ENCODE measurements at regions not wholly inside any gene's neighbourhood (a gene's known extent, or its start where the extent isn't known, plus 50 kb on each side); places are given as distances from the start of the nearest gene placed in this dataset.

DNA sequence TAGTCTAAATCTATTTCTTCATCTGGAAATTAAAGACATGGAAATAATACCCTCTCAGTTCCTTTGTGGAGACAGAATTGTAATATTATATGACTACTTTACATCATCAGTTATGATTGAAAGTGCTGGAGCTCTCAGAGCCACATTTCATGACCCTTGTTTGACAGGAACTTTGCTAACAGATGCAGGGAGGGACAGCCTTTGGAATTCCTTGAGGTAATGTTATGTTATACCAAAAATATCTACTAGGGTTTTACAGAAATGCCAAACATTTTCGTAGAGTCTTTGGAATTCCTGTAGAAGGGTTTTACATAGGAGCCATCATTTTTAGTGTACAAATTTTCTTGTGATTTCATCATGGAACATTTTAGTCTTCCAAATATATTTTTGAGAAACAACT lies 57.4 kb upstream of the ADAMTS5 start (continued):
- TF ChIP-seq ZNF331 (CRISPR knock-in tag; IDR thresholded peaks at IDR 0.05; ENCODE audit: low read depth) (no peak), CREB1 (CRISPR knock-in tag; IDR thresholded peaks at IDR 0.05; ENCODE audit: low read depth) (no peak), EZH2phosphoT487 (IDR thresholded peaks at IDR 0.05; ENCODE audit: unreplicated experiment) (no peak), NANOG (IDR thresholded peaks at IDR 0.05; ENCODE audit: borderline replicate concordance) (no peak), EZH2 (IDR thresholded peaks at IDR 0.05; ENCODE audit: low read depth, unreplicated experiment) (no peak)
- TF ChIP-seq, protein P1, sequence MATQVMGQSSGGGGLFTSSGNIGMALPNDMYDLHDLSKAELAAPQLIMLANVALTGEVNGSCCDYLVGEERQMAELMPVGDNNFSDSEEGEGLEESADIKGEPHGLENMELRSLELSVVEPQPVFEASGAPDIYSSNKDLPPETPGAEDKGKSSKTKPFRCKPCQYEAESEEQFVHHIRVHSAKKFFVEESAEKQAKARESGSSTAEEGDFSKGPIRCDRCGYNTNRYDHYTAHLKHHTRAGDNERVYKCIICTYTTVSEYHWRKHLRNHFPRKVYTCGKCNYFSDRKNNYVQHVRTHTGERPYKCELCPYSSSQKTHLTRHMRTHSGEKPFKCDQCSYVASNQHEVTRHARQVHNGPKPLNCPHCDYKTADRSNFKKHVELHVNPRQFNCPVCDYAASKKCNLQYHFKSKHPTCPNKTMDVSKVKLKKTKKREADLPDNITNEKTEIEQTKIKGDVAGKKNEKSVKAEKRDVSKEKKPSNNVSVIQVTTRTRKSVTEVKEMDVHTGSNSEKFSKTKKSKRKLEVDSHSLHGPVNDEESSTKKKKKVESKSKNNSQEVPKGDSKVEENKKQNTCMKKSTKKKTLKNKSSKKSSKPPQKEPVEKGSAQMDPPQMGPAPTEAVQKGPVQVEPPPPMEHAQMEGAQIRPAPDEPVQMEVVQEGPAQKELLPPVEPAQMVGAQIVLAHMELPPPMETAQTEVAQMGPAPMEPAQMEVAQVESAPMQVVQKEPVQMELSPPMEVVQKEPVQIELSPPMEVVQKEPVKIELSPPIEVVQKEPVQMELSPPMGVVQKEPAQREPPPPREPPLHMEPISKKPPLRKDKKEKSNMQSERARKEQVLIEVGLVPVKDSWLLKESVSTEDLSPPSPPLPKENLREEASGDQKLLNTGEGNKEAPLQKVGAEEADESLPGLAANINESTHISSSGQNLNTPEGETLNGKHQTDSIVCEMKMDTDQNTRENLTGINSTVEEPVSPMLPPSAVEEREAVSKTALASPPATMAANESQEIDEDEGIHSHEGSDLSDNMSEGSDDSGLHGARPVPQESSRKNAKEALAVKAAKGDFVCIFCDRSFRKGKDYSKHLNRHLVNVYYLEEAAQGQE (IDR thresholded peaks at IDR 0.05; ENCODE audit: unreplicated experiment): no peak
- TF ChIP-seq, protein P2, sequence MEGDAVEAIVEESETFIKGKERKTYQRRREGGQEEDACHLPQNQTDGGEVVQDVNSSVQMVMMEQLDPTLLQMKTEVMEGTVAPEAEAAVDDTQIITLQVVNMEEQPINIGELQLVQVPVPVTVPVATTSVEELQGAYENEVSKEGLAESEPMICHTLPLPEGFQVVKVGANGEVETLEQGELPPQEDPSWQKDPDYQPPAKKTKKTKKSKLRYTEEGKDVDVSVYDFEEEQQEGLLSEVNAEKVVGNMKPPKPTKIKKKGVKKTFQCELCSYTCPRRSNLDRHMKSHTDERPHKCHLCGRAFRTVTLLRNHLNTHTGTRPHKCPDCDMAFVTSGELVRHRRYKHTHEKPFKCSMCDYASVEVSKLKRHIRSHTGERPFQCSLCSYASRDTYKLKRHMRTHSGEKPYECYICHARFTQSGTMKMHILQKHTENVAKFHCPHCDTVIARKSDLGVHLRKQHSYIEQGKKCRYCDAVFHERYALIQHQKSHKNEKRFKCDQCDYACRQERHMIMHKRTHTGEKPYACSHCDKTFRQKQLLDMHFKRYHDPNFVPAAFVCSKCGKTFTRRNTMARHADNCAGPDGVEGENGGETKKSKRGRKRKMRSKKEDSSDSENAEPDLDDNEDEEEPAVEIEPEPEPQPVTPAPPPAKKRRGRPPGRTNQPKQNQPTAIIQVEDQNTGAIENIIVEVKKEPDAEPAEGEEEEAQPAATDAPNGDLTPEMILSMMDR (conservative IDR thresholded peaks at IDR 0.05; ENCODE audit: low read depth in 2 of 2): no peak

DNA sequence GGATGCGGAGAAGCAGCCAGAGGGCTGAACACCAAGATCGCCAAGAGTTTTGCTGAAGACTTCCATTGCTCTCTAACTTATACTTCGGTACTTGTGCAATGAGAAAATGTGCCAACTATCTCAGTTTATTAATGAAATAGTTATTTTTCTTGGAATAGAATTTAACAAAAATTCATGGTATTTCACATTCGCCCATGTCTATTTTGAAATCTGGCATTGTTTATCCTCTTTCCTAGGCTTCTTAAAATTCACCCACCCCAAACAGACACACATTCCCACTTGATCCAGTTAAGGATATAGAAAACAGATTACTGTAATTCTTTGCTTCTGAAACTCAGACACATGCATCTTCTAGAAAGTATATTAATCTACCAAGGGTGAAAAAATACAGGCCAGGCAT lies 56.3 kb upstream of the ADAMTS5 start:
- Mint-ChIP-seq H3K27ac (no peak overlapping the region), H3K4me3 (no peak overlapping the region), H3K36me3 (ENCODE audit: low read depth) (no peaks in the 10 kb centered on the region), H3K4me1 (peaks cover 43% of the 10 kb centered on the region), H3K27me3 (ENCODE audit: insufficient read depth, low read depth, poor library complexity) (peaks cover 2% of the 10 kb centered on the region), H3K9me3 (no peaks in the 10 kb centered on the region)
- H4K20me1 ChIP-seq (replicated peaks; ENCODE audit: insufficient read depth): no peaks in the 10 kb centered on the region
- ATAC-seq: no peak
- no peaks in the 10 kb centered on the region for H3K9me2 ChIP-seq (ENCODE audit: insufficient read depth)
- TF ChIP-seq ZNF114 (CRISPR knock-in tag; IDR thresholded peaks at IDR 0.05) (no peak), NANOG (IDR thresholded peaks at IDR 0.05; ENCODE audit: borderline replicate concordance) (no peak), POLR2AphosphoS5 (IDR thresholded peaks at IDR 0.05; ENCODE audit: low read depth) (no peak), EZH2phosphoT487 (IDR thresholded peaks at IDR 0.05; ENCODE audit: unreplicated experiment) (no peak), JUNB (IDR thresholded peaks at IDR 0.05; ENCODE audit: unreplicated experiment) (no peak), ZNF331 (CRISPR knock-in tag; IDR thresholded peaks at IDR 0.05; ENCODE audit: low read depth) (no peak), STAT1 (IDR thresholded peaks at IDR 0.05; ENCODE audit: unreplicated experiment) (no peak), CREB1 (CRISPR knock-in tag; IDR thresholded peaks at IDR 0.05; ENCODE audit: low read depth) (no peak)
- TF ChIP-seq, protein P1 (IDR thresholded peaks at IDR 0.05; ENCODE audit: unreplicated experiment): no peak
- TF ChIP-seq, protein P2 (conservative IDR thresholded peaks at IDR 0.05; ENCODE audit: low read depth in 2 of 2): no peak
- TF ChIP-seq, protein P3, sequence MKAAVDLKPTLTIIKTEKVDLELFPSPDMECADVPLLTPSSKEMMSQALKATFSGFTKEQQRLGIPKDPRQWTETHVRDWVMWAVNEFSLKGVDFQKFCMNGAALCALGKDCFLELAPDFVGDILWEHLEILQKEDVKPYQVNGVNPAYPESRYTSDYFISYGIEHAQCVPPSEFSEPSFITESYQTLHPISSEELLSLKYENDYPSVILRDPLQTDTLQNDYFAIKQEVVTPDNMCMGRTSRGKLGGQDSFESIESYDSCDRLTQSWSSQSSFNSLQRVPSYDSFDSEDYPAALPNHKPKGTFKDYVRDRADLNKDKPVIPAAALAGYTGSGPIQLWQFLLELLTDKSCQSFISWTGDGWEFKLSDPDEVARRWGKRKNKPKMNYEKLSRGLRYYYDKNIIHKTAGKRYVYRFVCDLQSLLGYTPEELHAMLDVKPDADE (IDR thresholded peaks at IDR 0.05): no peak
- H3K4me3 ChIP-seq: no peak overlapping the region
- H3K27me3 ChIP-seq (ENCODE audit: insufficient read depth): no peaks in the 10 kb centered on the region
- H3K4me1 ChIP-seq (ENCODE audit: insufficient read depth): peaks cover 36% of the 10 kb centered on the region
- no peaks in the 10 kb centered on the region for H3K36me3 ChIP-seq (ENCODE audit: insufficient read depth)
- H3K4me2 ChIP-seq: no peak overlapping the region
- no peaks in the 10 kb centered on the region for H3F3A ChIP-seq (replicated peaks; ENCODE audit: low read depth)
- no peak overlapping the region for H3K27ac ChIP-seq (ENCODE audit: low read depth)
- H3K79me2 ChIP-seq (replicated peaks; ENCODE audit: insufficient read depth): no peaks in the 10 kb centered on the region
- no peak for DNase-seq (ENCODE audit: low spot score)
- no peak overlapping the region for H2AFZ ChIP-seq

Measured in GM23338 (cell line).